GM12873 (cell line): ENCODE measurements at regions not wholly inside any gene's neighbourhood (a gene's known extent, or its start where the extent isn't known, plus 50 kb on each side); places are given as distances from the start of the nearest gene placed in this dataset.

Experiments
- CTCF ChIP-seq: IDR thresholded peaks from 2 replicates; pipeline ENCODE4 v1.5.1; 2012; ENCODE audit warnings: low read depth, mild to moderate bottlenecking, moderate library complexity, low read length, control low read depth; ENCODE audit not compliant: insufficient read depth; ENCODE audit errors: missing control alignments

GRCh38 chr6:104600639-104600931 is 259.1 kb downstream of the HACE1 start:
- no peak for TF ChIP-seq CTCF

GRCh38 chr6:104599821-104600638 is 259.7 kb downstream of the HACE1 start:
- no peak for TF ChIP-seq CTCF

GRCh38 chr6:104597541-104598050 is 262.1 kb downstream of the HACE1 start:
- no peak for TF ChIP-seq CTCF

- no peak for TF ChIP-seq CTCF
Measured at GRCh38 chr6:104596091-104596490, 263.6 kb downstream of the HACE1 start.

GRCh38 chr6:104595311-104595820 is 264.4 kb downstream of the HACE1 start:
- no peak for TF ChIP-seq CTCF

GRCh38 chr6:104591573-104592334 is 268.0 kb downstream of the HACE1 start:
- no peak for TF ChIP-seq CTCF

- no peak for TF ChIP-seq CTCF
Measured at GRCh38 chr6:104589940-104590339, 269.8 kb downstream of the HACE1 start.
